Dedifferentiated amniotic fluid mesenchymal stem cell (primary cell): ENCODE measurements at regions not wholly inside any gene's neighbourhood (a gene's known extent, or its start where the extent isn't known, plus 50 kb on each side); places are given as distances from the start of the nearest gene placed in this dataset.

Source experiments
- DNase-seq: peaks from one replicate; pipeline ENCODE4 v3.0.0-alpha.2; 2016; ENCODE audit errors: extremely low spot score

DNA sequence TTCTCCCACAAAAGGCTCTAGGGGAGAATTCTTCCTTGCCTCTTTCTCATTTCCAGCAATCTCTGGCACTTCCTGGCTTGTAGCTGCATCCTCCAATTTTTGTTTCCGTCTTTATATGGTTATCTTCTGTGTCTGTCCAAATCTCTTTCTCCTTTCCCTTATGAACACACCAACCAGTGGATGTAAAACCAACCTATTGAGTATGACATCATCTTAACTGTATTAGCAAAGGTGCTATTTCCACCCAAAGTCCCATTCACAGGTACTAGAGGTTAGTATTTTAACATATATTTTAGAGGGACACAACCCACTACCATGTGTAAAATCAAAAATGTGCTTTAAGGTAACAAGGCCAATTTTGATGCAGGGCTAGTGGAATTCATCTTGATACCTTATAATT lies 129.0 kb downstream of the RAP2A start:
- no peak for DNase-seq

DNA sequence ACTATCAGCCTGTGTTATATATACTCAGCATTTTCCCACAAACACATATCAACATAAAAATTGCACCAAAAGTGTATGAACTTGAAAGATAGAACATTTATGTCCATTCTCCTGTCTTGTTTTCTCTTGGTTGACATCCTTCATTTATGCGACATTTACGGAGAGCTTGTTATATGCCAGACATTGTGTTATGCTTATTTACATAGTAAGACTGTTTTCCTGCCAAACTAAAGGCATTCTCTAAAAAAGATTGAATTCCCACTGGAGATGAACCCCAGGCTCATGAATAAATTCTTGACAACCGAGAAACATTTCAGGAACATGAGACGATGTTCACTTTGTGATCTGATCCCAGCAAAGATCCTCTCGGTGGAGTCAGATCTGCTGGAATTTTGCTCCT lies 131.0 kb downstream of the RAP2A start:
- DNase-seq: no peak

DNA sequence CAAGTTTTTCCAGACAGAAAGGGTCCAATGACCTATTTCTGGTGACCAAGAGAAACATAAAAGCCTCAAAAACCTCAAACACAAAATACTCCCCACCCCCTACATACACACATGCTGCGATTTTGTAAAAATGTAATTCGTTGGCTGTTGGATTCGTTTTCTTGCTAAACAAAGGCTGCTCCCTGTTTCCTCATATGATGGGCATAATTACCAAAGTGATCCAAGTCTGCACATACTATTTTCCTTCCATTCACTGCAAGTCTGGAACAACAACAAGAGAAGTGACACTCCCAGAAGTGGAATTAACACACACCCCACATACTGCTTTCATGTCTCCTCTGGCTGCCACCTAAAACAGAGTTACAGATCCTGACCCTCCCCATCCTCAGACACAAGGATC lies 131.9 kb downstream of the RAP2A start:
- DNase-seq: no peak

DNA sequence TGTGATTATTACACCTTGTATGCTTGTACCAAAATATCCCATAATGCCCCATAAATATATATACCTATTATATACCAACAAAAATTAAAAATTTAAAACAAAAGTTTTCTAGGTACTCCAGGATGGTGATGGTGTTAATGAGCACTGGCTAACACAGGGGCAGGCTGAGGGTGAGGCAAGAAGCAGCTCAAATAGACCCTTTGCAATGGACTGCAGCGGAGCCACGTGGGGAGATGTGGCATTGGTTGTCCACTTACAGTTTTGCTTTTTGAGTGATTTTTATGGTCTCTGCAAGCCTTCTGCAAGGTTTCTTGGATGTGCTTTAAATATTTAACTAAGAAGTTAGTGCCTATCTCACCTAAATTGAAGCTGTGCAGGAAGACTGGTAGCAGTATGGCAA lies 132.9 kb downstream of the RAP2A start:
- no peak for DNase-seq

DNA sequence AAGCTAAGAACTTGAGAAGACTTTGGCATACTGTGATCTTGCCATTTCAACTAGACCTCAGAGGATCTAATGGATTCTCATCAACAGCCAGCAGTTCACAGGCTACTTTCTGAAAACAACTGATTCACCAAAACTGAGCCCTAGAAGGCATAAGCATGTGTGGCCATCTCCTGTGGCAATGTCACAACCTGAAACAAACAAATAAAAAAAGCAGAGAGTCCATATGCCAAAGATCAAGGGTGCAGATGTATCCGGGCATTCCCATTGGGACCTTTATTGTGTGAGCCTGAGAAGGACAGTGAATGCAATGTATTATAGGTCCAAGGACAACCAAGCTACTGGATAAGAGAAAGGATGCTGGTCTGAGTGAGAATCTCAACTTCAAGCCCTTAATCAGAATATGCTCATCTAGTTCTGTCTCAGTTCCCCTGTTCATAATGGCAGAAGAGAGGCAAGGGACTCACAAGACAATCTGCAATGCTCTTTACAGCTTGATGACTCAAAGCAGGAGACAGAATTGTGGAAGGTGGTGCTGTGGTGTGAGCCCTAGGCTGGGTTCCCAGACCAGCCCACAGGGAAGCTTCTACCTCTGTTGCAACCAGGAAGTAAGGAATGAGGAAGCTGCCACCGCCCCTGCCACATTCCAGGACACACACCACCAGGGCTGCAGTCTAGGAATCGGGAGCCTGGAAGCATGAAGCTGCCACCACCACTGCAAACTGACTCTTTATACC lies 133.7 kb downstream of the RAP2A start:
- DNase-seq: no peak

DNA sequence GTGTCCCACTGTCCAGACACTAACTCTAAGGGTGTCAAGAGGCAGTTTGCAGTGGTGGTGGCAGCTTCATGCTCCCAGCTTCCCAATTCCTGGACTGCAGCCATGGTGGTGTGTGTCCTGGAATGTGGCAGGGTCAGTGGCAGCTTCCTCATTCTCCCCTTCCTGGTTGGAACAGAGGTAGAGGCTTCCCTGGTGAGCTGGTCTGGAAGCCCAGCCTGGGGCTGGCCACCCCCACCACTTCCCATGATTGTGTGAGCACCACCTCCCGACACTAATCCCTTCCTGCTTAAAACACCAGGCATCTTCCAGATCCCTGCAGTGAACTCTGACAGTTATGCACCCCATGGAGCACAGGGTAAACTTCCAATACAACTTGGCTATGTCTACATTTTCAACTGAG lies 134.9 kb downstream of the RAP2A start:
- DNase-seq: no peak

DNA sequence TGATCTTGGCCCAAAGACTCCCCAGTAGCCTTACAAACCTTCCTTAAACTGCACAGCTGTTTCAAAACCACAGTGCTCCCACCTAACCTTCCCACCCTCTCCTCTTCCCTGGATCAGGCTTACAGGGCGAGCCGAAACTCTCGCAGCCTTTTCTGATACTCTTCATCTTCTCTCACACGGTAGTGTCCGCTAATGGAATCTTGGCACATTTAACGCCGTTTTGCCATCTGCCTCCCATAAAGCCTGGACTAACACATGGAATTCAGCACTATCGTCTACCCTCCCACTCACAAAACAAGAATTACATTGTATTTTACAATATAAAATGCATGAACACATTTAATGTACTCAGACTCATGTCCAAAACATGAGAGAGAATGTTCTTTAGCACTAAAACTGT lies 135.9 kb downstream of the RAP2A start:
- DNase-seq: no peak

DNA sequence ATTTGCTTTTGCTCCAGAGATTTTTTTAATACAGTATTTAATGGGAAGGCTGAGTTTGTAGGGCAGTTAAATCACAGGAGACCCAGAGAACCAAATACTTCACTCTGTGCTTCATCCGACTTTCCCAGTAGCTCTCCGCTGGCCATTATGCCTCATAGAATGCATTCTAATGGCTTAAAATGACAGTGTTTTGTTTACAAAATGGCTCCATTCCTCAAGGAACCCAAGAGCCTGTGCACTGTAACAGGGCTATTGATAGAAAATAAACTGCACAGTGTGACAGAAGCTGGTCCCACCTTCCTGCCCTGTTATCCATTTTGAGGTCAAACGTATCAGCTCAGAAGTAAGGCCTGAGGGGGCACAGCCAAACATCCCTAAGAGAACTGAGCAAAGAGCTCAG lies 136.5 kb downstream of the RAP2A start:
- no peak for DNase-seq

DNA sequence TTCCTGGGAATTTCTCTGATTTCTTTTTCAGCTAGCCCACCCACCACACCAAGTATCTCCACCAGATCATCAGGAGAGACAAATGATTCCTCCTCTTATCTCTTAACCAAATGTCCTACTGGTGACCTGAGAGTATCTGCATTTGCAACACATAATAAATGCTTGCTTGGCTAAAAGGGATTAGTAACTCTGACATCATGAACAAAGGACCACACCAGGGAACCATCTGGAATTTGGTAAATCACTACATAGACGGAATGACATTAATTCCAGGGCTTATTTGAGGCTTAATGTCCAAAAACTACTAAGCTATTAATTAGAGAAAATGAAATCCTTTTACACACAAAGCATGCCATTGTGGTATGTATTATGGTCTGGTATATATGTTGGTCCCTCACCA lies 139.0 kb downstream of the RAP2A start:
- DNase-seq: no peak

DNA sequence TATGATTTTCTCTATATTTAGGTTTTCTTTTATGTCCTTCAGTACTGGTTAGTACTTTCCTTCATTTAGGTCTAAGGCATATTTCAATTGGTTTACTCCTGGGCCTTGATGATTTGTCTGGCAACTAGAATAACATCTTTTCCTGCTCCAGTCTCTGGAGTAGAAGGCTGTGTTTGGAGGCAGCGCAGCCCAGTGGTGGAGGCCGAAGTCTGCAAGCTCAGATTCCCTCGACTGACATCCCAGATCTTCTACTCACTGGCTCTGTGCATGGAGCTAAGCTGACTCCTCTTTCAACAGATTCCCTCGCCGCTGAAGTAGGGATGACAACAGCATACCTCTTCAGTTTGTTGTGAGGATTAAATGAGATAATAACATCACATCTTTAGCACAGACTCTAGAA lies 141.0 kb downstream of the RAP2A start:
- DNase-seq: no peak

DNA sequence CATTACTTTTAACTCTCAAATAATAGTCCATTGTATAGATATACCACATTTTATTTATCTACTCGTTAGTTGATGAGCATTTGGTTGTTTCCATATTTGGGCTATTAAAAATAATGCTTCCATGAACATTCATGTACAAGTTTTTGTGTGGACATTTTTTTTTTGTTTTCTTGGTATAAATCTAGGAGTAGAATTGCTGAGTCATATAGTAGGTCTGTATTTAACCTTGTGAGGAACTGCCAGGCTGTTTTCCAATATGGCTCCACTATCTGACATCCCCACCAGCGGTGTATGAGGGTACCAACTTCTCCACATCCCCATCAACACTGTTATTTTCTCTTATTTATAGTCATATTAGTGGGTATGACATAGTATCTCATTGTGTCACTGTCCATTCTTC lies 143.1 kb downstream of the RAP2A start:
- no peak for DNase-seq

DNA sequence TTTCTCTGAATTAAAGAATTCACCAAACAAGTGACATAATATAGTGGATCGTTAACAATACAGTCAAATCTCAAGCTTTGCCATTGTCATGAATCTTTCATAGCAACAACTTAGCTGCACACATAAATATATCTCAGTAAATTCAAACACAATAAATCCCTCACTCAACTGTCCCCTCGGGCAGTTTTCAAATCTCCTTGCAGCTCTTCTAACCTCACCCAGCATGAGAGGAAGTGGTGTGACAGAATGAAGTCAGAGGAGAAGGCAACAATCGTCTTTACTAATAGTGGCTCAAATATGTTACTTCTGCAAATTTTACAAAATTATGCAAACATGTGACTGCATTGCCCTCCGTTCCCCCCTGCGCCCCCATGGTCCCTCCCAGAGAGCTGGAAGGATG lies 148.2 kb downstream of the RAP2A start:
- DNase-seq: no peak

DNA sequence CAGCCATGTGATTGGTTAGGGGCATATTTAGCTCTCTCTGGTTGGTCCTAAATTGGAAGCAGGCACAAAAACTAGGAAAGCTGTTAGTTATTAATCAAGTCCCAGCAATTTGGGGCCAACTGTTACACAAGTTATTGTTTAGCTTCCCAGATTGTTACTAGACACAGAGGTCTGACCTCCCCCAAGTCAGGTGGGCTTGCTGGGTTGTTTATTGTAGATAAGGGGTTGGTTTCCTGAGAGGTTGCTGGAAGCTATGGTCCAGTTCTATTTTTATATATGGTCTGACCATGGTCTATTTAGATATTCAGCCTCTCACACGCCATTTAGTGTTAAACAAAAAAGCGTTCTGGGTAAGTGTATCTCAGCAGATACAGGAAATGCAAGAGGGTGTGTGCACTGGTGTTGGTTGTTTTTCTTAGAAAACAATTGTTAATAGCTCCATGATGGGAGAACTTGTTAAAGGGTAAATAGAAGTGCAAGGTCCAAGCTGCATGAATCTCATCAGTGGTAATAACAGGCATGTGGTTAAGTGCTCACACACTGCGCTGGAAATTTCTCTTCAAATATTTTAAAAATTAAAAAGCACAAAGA lies 150.0 kb downstream of the RAP2A start:
- DNase-seq: no peak

DNA sequence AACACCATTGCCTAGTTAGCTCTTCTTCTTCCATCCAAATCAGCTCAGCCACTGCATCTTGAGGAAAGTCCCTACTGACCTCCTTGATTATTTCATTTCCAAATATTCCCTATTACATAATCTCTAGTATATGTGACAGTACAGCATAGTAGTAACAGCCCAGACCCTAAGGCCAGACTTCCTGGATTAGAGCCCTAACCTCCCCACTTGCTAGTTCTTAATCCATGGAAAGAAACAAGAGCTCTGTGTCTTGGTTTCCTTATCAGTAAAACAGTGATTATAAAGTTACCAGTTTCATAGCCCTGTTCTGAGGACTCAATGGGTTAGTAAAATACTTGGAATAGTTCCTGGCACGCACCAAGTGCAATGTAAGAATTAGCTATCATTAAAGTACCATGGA lies 153.0 kb downstream of the RAP2A start:
- no peak for DNase-seq

DNA sequence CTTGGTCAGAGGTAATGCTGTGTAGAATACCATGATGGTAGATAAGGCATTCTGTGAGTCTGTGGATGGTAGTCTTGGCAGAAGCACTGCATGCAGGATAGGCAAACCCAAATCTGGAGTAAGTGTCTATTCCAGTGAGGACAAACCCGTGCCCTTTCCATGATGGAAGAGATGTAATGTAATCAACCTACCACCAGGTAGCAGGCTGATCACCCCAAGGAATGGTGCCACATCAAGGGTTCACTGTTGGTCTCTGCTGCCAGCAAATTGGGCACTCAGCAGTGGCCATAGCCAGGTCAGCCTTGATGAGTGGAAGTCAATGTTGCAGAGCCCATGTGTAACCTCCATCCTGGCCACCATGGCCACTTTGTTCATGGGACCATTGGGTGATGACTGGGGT lies 155.0 kb downstream of the RAP2A start:
- DNase-seq: no peak

DNA sequence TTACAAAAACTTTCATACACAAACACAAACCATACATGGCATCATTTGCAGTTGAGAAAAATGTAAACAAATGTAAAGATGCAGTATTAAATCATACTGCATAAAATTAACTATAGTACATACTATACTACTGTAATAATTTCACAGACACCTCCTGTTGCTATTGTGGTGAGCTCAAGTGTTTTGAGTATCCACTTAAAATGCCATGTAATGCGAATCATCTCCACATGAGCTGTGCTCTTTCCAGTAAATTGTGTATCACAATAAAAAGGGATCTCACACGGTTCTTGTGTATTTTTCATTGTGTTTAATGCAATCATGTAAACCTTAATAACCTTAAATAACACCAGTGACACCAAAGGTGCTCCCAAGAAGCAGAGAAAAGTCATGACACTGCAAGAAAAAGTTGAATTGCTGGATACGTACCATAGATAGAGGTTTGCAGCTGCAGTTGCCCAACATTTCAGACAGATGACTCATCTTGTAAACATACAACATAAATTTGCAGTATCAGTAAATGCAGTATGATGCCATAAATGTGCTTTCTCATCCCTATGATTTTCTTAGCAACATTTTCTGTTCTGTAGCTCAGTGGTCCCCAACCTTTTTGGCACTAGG lies 166.6 kb downstream of the RAP2A start:
- DNase-seq: peak; percentile 32

DNA sequence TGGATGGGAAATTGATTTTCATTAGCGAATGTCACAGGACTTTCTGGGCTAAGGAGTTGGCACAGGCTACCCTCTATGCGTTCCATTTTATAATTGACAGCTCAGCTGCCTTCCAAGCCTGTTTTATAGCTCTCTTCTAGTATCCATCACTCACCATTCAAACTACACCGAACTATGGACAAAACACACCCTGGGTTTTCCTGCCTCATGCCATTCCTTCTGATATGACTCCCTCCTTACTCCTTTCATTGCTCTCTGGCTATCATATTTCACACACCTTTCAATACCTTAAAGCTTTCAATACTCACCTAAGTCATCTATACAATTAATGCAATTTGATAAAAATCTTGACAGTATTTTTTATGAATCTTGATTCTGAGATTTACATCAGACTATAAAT lies 181.3 kb downstream of the RAP2A start:
- DNase-seq: no peak

DNA sequence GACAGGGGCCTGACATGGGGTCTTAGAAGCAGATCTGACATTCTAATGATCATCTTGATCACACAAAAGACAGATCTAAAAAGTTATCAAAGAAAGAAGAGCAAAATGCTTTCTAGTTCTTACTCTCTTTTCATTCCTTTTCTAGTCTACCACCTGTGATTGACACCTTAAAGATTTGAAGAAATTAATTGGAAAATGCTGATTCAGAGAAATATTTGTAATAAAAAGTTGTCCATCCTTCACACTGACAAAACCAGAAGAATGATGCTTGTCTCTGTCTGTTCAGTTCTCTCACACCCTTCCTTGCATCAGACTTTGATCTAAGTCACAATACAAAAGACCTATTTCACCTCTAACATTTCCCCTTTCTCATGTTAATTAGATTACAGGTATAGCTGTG lies 182.4 kb downstream of the RAP2A start:
- no peak for DNase-seq

DNA sequence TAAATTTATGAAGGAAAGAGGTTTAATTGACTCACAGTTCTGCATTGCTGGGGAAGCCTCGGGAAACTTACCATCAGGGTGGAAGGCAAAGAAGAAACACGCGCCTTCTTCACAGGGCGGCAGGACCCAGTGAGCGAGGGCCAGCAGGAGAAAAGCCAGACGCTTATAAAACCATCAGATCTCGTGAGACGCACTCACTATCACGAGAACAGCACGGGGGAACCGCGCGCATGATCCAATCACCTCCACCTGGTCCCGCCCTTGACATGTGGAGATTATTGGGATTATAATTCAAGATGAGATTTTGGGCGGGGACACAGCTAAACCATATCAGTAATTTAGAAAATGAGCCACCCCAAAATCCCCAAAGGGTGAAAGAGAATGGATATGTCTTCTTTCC lies 187.1 kb downstream of the RAP2A start:
- no peak for DNase-seq

DNA sequence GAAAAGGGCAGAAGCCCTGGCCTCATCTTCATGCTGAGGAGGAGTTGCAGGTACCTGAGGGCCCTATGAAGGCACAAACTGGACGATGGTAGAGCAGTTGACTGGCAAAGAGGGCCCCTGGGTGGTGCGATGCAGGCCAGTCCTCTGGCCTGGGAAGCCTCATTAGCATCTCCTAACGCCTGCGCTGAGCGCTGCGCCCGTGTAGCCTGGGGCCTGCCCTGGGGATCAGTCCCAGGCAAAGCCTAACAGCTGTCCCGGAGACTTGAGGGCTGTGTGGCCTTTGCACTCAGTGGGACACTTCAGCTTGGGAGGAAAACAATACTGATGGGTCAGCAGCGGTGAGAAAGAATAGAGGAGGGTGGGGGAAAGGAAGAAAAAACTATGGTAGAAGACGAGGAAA lies 187.7 kb downstream of the RAP2A start:
- DNase-seq: no peak

DNA sequence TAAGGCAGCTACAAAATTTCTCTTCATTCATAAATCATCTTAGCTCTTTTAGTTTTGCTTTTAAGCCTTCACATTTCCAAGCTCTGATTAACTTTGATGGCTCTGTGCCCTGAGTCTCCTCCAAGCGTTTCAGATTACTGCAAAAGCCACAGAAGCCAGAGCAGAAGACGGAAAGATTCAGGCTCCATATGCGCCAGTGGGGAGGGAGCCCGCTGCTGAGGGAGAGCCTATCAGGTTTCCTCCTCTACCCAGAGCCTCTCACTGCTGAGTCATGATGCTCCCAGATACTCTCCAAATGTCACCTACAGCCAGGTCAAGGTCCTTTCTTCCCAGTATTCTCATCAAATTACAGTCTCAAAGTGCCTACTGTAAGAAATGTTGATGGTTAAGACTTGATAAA lies 193.6 kb downstream of the RAP2A start:
- peak; percentile 91 for DNase-seq

DNA sequence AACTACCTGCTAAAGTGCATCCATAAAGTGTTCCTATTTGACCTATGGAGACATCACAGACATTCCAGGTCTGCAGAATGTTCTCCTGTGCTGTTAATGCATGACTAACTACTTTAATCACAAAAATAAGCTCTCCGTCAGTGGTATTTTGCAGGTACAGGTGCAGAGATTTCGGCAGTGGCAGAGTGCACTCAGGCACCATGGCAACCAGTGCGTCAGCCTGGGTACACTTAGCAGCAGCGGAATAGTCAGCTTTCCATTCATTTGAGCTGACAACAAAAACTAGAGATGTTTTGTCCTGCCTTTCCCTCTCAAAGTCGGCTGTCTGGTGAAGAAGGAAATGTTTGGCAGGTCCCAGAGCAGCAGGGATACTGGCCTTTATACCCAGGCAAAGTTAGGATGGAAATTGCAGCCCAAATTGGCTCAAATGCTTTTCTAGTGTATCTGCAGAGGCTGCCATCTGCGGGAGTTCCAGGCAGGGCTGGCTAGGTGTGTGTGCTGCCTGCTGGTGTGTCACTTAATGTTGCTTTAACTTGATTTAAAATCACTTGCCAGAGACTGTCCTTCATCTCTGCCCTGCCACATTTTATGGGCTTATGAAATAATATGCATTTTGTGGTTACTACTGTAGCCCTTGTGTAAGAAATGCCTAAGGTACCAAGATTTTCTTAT lies 195.8 kb downstream of the RAP2A start:
- DNase-seq: no peak

DNA sequence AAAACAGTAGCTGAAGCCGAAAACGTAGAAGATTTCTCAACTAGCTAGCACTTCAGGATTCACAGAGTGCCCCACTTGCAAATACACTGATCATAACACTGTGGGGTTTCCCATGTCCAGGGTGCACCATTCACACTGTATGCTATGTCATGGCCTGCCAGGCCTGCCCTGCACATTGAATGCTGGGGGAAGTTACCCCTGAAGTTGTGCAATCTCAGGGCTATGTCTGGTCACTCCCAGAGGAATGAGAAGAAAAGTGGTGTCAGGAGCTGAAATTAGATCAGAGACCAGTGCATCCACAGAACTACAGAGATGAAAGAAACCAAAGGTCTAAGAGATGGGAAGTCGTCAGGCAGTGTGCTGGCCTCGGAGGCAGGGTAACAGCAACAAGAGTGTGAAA lies 196.8 kb downstream of the RAP2A start:
- no peak for DNase-seq
